ENCODE measurements at regions not wholly inside any gene's neighbourhood (a gene's known extent, or its start where the extent isn't known, plus 50 kb on each side); places are given as distances from the start of the nearest gene placed in this dataset.

DNA sequence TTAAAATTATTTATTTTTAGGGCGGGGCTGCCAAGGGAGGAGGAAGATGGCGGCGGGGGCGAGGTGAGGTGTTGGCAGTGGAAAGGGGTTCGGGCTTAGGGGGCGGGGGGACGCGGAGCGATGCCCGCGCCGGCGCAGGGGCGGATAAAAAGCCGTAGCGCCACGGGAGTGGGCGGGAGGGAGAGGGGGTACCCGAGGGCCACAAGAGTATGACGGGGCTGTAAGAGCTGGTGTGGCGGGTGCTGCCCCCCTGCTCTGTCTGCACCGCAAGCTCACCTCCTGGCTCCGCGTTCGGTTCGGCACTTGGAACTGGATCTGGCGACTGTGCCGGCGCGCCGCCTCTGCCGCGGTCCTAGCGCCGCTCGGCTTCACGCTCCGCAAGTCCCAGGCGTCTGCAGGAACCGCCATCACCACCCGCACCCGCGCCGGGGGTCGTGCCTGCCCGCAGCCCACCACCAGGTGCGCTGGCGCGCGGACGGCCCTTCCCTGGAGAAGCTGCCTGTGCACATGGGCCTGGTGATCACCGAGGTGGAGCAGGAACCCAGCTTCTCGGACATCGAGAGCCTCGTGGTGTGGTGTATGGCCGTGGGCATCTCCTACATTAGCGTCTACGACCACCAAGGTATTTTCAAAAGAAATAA, 265.2 kb upstream of the SGCG start:
- TF ChIP-seq, protein P1, sequence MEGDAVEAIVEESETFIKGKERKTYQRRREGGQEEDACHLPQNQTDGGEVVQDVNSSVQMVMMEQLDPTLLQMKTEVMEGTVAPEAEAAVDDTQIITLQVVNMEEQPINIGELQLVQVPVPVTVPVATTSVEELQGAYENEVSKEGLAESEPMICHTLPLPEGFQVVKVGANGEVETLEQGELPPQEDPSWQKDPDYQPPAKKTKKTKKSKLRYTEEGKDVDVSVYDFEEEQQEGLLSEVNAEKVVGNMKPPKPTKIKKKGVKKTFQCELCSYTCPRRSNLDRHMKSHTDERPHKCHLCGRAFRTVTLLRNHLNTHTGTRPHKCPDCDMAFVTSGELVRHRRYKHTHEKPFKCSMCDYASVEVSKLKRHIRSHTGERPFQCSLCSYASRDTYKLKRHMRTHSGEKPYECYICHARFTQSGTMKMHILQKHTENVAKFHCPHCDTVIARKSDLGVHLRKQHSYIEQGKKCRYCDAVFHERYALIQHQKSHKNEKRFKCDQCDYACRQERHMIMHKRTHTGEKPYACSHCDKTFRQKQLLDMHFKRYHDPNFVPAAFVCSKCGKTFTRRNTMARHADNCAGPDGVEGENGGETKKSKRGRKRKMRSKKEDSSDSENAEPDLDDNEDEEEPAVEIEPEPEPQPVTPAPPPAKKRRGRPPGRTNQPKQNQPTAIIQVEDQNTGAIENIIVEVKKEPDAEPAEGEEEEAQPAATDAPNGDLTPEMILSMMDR (IDR thresholded peaks at IDR 0.05; ENCODE audit: low read depth, low read length) = no peak
- TF ChIP-seq POLR2A (IDR thresholded peaks at IDR 0.05; ENCODE audit: extremely low read depth, insufficient read length) (no peak), MYC (IDR thresholded peaks at IDR 0.05; ENCODE audit: low read depth, low read length) (no peak)
- TF ChIP-seq, protein P2, sequence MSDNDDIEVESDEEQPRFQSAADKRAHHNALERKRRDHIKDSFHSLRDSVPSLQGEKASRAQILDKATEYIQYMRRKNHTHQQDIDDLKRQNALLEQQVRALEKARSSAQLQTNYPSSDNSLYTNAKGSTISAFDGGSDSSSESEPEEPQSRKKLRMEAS (IDR thresholded peaks at IDR 0.05; ENCODE audit: low read depth, low read length) = no peak
